ENCODE measurements at regions not wholly inside any gene's neighbourhood (a gene's known extent, or its start where the extent isn't known, plus 50 kb on each side); places are given as distances from the start of the nearest gene placed in this dataset.

GRCh38 chr3:5466717-5467116 is 279.2 kb downstream of the EDEM1 start:
- no peak overlapping the region for H3K27ac ChIP-seq
- TF ChIP-seq ZFX (IDR thresholded peaks at IDR 0.05) = no peak
- TF ChIP-seq CTCF (conservative IDR thresholded peaks at IDR 0.05) = no peak

- TF ChIP-seq ZFX (IDR thresholded peaks at IDR 0.05) (no peak), CTCF (conservative IDR thresholded peaks at IDR 0.05) (no peak)
- H3K27ac ChIP-seq = no peak overlapping the region
These were observed 286.0 kb downstream of the EDEM1 start for GRCh38 chr3:5473471-5473870.

- no peak overlapping the region for H3K27ac ChIP-seq
- TF ChIP-seq ZFX (IDR thresholded peaks at IDR 0.05) (no peak), CTCF (conservative IDR thresholded peaks at IDR 0.05) (peak; percentile 14; the same call in 1 of the 2 replicates)
These were observed 288.9 kb downstream of the EDEM1 start for GRCh38 chr3:5476403-5476802.

GRCh38 chr3:5479229-5479799 is 291.8 kb downstream of the EDEM1 start:
- no peak overlapping the region for H3K27ac ChIP-seq
- TF ChIP-seq CTCF (conservative IDR thresholded peaks at IDR 0.05) (no peak), ZFX (IDR thresholded peaks at IDR 0.05) (no peak)

GRCh38 chr3:5480190-5480589 is 292.7 kb downstream of the EDEM1 start:
- no peak overlapping the region for H3K27ac ChIP-seq
- TF ChIP-seq CTCF (conservative IDR thresholded peaks at IDR 0.05) (no peak), ZFX (IDR thresholded peaks at IDR 0.05) (no peak)

- TF ChIP-seq ZFX (IDR thresholded peaks at IDR 0.05) = no peak
- TF ChIP-seq CTCF (conservative IDR thresholded peaks at IDR 0.05) = no peak
- H3K27ac ChIP-seq = no peak overlapping the region
These were observed 297.9 kb downstream of the EDEM1 start for GRCh38 chr3:5485427-5485826.

- H3K27ac ChIP-seq = no peak overlapping the region
These were observed 301.3 kb downstream of the EDEM1 start for GRCh38 chr3:5488771-5489170.

GRCh38 chr3:5489536-5489935 is 302.0 kb downstream of the EDEM1 start:
- TF ChIP-seq CTCF (conservative IDR thresholded peaks at IDR 0.05) (no peak), ZFX (IDR thresholded peaks at IDR 0.05) (no peak)
- no peak overlapping the region for H3K27ac ChIP-seq

More at GRCh38 chr3:5488771-5489170, 301.3 kb downstream of the EDEM1 start:
- no peak for TF ChIP-seq ZFX (IDR thresholded peaks at IDR 0.05)
